PC-9 (cell line): ENCODE measurements at regions not wholly inside any gene's neighbourhood (a gene's known extent, or its start where the extent isn't known, plus 50 kb on each side); places are given as distances from the start of the nearest gene placed in this dataset.

Source experiments
- BruUV-seq: library from RNA; stranded (reverse); fragments of 400-500 nt; replicated peaks from 2 replicates; lab custom pipeline; 2021; lab: Mats Ljungman, UMichigan
- CTCF ChIA-PET: fragments of 300-600 bp; sonication (Branson Sonifier 250); formaldehyde crosslinking; loops from one replicate; lab custom pipeline; 2022; ENCODE audit warnings: antibody characterized with exemption; lab: Charles Lee
- POLR2A ChIA-PET: fragments of 300-600 bp; sonication (Branson Sonifier 250); formaldehyde crosslinking; loops from one replicate; lab custom pipeline; 2022; ENCODE audit warnings: antibody characterized with exemption; ENCODE audit not compliant: unreplicated experiment; lab: Charles Lee
- DNase-seq, 2 experiments: peaks; one replicate each; pipeline versions ENCODE4 v3.0.0 to v3.0.0-alpha.2; 2015 to 2022; ENCODE audit warnings: mixed read lengths in 1 of 2
- H2AFZ ChIP-seq: fragments of 200-600 bp; sonication (generic); 2 replicates; pipeline ENCODE4 v1.8.1; 2017; ENCODE audit warnings: antibody characterized with exemption
- H3F3A ChIP-seq: fragments of 200-600 bp; sonication (generic); 2 replicates; pipeline ENCODE4 v1.8.1; 2017; ENCODE audit warnings: antibody characterized with exemption, mild to moderate bottlenecking, low read depth; ENCODE audit not compliant: insufficient read depth
- H3K27ac ChIP-seq: fragments of 200-600 bp; sonication (generic); 2 replicates; pipeline ENCODE4 v1.6.1; 2016; ENCODE audit warnings: mixed run types
- H3K27me3 ChIP-seq: fragments of 200-600 bp; sonication (generic); 2 replicates; pipeline ENCODE4 v1.6.1; 2016; ENCODE audit warnings: low read depth, mixed run types; ENCODE audit not compliant: insufficient read depth
- H3K36me3 ChIP-seq: fragments of 200-600 bp; sonication (generic); 2 replicates; pipeline ENCODE4 v1.6.1; 2016; ENCODE audit warnings: low read depth, mixed run types
- H3K4me1 ChIP-seq: fragments of 200-600 bp; sonication (generic); replicated peaks from 2 replicates; pipeline ENCODE4 v1.6.1; 2016; ENCODE audit warnings: mixed run types; ENCODE audit not compliant: insufficient read depth
- H3K4me2 ChIP-seq: fragments of 200-600 bp; sonication (generic); 2 replicates; pipeline ENCODE4 v1.6.1; 2017; ENCODE audit warnings: mixed run types
- H3K4me3 ChIP-seq: fragments of 200-600 bp; sonication (generic); 2 replicates; pipeline ENCODE4 v1.6.1; 2016; ENCODE audit warnings: mixed run types
- H3K79me2 ChIP-seq: fragments of 200-600 bp; sonication (generic); 2 replicates; pipeline ENCODE4 v1.6.1; 2017; ENCODE audit warnings: low read depth, mixed run types
- H3K9me2 ChIP-seq: fragments of 200-600 bp; sonication (generic); 2 replicates; pipeline ENCODE4 v1.8.1; 2017; ENCODE audit warnings: mild to moderate bottlenecking; ENCODE audit not compliant: insufficient read depth
- H3K9me3 ChIP-seq: fragments of 200-600 bp; sonication (generic); 2 replicates; pipeline ENCODE4 v1.8.1; 2016; ENCODE audit warnings: low read depth; ENCODE audit not compliant: insufficient read depth
- H4K20me1 ChIP-seq: fragments of 200-600 bp; sonication (generic); 2 replicates; pipeline ENCODE4 v1.8.1; 2017; ENCODE audit not compliant: insufficient read depth
- EZH2 ChIP-seq: fragments of 200-600 bp; sonication (generic); IDR thresholded peaks from 2 replicates; pipeline ENCODE4 v1.8.0; 2017; ENCODE audit warnings: antibody characterized with exemption, low read depth
- intact Hi-C: fragments of 100-400 bp; cut with micrococcal nuclease; formaldehyde crosslinking; loops from one replicate; pipeline ENCODE4 v1.10.0; 2022; ENCODE audit not compliant: unreplicated experiment
- TF ChIP-seq, protein P1 (sequence below): fragments of 200-600 bp; sonication (generic); conservative IDR thresholded peaks from 2 replicates; pipeline ENCODE4 v1.6.1; 2017; ENCODE audit warnings: mixed run types, antibody characterized with exemption, mild to moderate bottlenecking, moderate library complexity

DNA sequence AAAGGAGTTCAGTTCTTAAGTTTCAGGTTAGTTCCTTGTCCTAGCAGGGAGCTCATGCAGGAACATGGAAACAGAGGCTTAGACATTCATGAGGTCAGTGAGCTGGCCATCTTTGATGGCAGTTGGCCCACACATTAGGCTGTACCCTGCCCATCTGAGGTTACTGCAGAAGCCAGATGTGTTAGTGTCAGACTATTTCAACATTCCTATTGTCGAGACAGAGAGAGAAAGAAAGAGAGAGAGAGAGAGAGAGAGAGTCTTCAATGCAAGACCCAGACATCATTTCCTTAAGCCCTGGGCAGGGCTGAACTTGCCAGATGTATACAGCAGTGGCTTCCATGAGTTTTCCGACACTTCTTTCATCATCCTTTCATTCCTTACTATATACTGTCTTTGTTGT, 91.3 kb downstream of the PPP1R2C start:
- CTCF ChIA-PET = no interaction called here
- Histone ChIP-seq H3K9me3 (no peaks in the 10 kb centered on the region), H3K4me3 (no peak overlapping the region), H3K4me1 (no peaks in the 10 kb centered on the region), H3K27ac (no peak overlapping the region), H4K20me1 (no peaks in the 10 kb centered on the region), H2AFZ (no peak overlapping the region), H3K27me3 (no peaks in the 10 kb centered on the region), H3K36me3 (no peaks in the 10 kb centered on the region), H3K79me2 (no peaks in the 10 kb centered on the region), H3F3A (no peaks in the 10 kb centered on the region), H3K4me2 (no peak overlapping the region), H3K9me2 (no peaks in the 10 kb centered on the region)
- intact Hi-C loops = no loop called here
- POLR2A ChIA-PET = no interaction called here
- BruUV-seq = no TSS peak
- no peak for DNase-seq
- TF ChIP-seq, protein P1, sequence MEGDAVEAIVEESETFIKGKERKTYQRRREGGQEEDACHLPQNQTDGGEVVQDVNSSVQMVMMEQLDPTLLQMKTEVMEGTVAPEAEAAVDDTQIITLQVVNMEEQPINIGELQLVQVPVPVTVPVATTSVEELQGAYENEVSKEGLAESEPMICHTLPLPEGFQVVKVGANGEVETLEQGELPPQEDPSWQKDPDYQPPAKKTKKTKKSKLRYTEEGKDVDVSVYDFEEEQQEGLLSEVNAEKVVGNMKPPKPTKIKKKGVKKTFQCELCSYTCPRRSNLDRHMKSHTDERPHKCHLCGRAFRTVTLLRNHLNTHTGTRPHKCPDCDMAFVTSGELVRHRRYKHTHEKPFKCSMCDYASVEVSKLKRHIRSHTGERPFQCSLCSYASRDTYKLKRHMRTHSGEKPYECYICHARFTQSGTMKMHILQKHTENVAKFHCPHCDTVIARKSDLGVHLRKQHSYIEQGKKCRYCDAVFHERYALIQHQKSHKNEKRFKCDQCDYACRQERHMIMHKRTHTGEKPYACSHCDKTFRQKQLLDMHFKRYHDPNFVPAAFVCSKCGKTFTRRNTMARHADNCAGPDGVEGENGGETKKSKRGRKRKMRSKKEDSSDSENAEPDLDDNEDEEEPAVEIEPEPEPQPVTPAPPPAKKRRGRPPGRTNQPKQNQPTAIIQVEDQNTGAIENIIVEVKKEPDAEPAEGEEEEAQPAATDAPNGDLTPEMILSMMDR = no peak
- TF ChIP-seq EZH2 = no peak

DNA sequence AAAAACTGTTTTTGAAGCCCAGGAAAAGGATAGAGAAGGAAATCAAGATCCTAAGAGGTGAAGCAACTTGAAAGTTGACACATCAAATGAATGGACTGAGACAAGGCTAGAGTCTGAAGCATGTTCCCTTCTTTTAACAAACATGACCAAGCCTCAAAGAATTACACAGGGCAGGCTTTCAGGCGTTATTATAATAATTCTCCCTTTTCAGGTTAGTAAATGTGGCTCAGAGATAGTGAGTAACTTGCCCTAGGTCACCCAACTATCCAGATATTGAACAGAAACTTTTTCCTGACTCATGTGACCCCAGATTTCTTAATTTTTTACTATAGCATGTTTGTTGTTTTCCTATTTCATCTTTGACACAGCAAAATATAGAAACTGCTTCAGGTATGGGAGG, 91.7 kb downstream of the PPP1R2C start:
- no peaks in the 10 kb centered on the region for H3F3A ChIP-seq
- H3K4me1 ChIP-seq = no peaks in the 10 kb centered on the region
- no peaks in the 10 kb centered on the region for H3K79me2 ChIP-seq
- no peaks in the 10 kb centered on the region for H3K27me3 ChIP-seq
- ChIA-PET CTCF (no interaction called here), POLR2A (no interaction called here)
- intact Hi-C loops = no loop called here
- H3K36me3 ChIP-seq = no peaks in the 10 kb centered on the region
- H3K9me3 ChIP-seq = no peaks in the 10 kb centered on the region
- H2AFZ ChIP-seq = no peak overlapping the region
- no peak overlapping the region for H3K4me2 ChIP-seq
- BruUV-seq = no TSS peak
- H4K20me1 ChIP-seq = no peaks in the 10 kb centered on the region
- H3K27ac ChIP-seq = no peak overlapping the region
- no peak for DNase-seq
- no peaks in the 10 kb centered on the region for H3K9me2 ChIP-seq
- H3K4me3 ChIP-seq = no peak overlapping the region
- TF ChIP-seq, protein P1 = no peak
- no peak for TF ChIP-seq EZH2

- H3K79me2 ChIP-seq = no peaks in the 10 kb centered on the region
- BruUV-seq = no TSS peak
- H3K4me1 ChIP-seq = no peaks in the 10 kb centered on the region
- intact Hi-C loops = no loop called here
- H3K36me3 ChIP-seq = no peaks in the 10 kb centered on the region
- no peaks in the 10 kb centered on the region for H3F3A ChIP-seq
- no peaks in the 10 kb centered on the region for H3K9me3 ChIP-seq
- CTCF ChIA-PET = no interaction called here
- POLR2A ChIA-PET = no interaction called here
- DNase-seq = no peak
- no peak overlapping the region for H3K4me3 ChIP-seq
- H3K4me2 ChIP-seq = no peak overlapping the region
- TF ChIP-seq, protein P1 = no peak
- TF ChIP-seq EZH2 = no peak
- no peaks in the 10 kb centered on the region for H3K27me3 ChIP-seq
- H4K20me1 ChIP-seq = no peaks in the 10 kb centered on the region
- H2AFZ ChIP-seq = no peak overlapping the region
- no peaks in the 10 kb centered on the region for H3K9me2 ChIP-seq
- no peak overlapping the region for H3K27ac ChIP-seq
Observed at GRCh38 chrX:42684065-42684464, 93.9 kb downstream of the PPP1R2C start.
